ENCODE measurements at regions not wholly inside any gene's neighbourhood (a gene's known extent, or its start where the extent isn't known, plus 50 kb on each side); places are given as distances from the start of the nearest gene placed in this dataset.

DNA sequence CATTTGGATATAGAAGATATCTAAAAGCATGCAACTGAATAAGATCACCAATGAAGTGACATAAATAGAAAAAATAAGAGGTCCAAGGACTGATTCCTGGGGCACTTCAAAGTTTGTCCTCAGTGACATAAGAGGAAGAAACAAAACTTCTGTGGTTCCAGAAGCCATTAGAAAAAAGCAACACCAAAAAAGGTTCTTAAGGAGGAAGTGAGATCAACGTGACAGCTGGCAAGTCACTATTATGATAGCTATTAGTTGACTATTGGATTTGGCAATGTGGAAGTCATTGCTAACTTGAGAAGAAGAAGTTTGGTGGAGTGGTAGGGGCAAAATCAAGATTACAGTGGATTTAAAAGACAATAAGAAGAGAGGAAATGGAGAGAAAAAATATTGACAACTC, 1098.3 kb downstream of the NAALADL2 start:
- ChIA-PET CTCF (interaction anchor here (1.0 to 1.1 kb wide), 2 partner anchors 8 to 473 kb away, joined by 3 to 4 read pairs; no protein-coding TSS in a partner anchor), POLR2A (no interaction called here)
- H3K27me3 ChIP-seq (ENCODE audit: control insufficient read depth, insufficient read depth, low read length) = no peaks in the 10 kb centered on the region
- H3K4me3 ChIP-seq (ENCODE audit: low read depth, low read length) = no peak overlapping the region
- no peak for TF ChIP-seq CTCF (IDR thresholded peaks at IDR 0.05; ENCODE audit: insufficient read depth, low read depth, low read length)
- H3K36me3 ChIP-seq (ENCODE audit: control insufficient read depth, insufficient read depth, low read length) = no peaks in the 10 kb centered on the region
- no peak for DNase-seq (ENCODE audit: low read depth)

GRCh38 chr3:175956964-175957363, 1097.8 kb downstream of the NAALADL2 start:
- peak; percentile 21; the same call in 1 of the 2 replicates for TF ChIP-seq CTCF (IDR thresholded peaks at IDR 0.05; ENCODE audit: insufficient read depth, low read depth, low read length)
- H3K36me3 ChIP-seq (ENCODE audit: control insufficient read depth, insufficient read depth, low read length) = no peaks in the 10 kb centered on the region
- POLR2A ChIA-PET = no interaction called here
- H3K27me3 ChIP-seq (ENCODE audit: control insufficient read depth, insufficient read depth, low read length) = no peaks in the 10 kb centered on the region
- CTCF ChIA-PET = interaction anchor here (1.0 to 1.1 kb wide), 2 partner anchors 9 to 474 kb away, joined by 3 to 4 read pairs; no protein-coding TSS in a partner anchor
- DNase-seq (ENCODE audit: low read depth) = no peak
- H3K4me3 ChIP-seq (ENCODE audit: low read depth, low read length) = no peak overlapping the region

DNA sequence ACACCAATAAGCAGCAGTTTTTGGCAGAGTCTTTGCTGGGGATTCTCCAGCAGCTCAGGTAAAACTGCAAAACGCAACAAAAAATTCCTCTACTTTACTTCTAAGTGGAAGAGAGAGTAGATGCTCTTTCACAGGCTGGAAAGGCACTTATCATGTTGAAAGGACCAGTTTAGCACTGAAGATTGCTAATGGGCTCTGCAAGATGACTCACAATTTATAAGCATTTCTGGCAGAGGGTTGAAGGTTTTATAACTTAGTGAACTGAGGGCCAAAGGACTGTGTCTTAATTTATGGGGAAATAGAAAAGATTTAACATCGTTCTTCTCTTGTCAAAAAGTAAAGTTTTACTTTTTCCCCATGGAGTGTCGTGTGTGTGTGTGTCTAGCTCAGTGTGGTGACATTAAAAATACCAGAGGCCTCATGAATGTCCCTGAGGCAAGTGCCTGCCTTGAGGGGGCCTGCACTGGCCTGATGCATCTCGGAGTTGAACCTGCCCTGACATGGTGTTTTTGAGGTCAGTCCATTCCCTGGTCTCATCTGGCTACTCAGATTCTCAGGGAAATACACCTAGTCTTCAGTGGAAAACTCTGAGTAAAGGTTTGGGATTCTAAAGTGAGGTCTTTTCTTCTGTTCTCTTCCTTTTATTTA, 1092.0 kb downstream of the NAALADL2 start:
- POLR2A ChIA-PET = no interaction called here
- H3K36me3 ChIP-seq (ENCODE audit: control insufficient read depth, insufficient read depth, low read length) = no peaks in the 10 kb centered on the region
- no peaks in the 10 kb centered on the region for H3K27me3 ChIP-seq (ENCODE audit: control insufficient read depth, insufficient read depth, low read length)
- CTCF ChIA-PET = no interaction called here
- no peak for TF ChIP-seq CTCF (IDR thresholded peaks at IDR 0.05; ENCODE audit: insufficient read depth, low read depth, low read length)
- no peak overlapping the region for H3K4me3 ChIP-seq (ENCODE audit: low read depth, low read length)
- DNase-seq (ENCODE audit: low read depth) = peak; percentile 63

DNA sequence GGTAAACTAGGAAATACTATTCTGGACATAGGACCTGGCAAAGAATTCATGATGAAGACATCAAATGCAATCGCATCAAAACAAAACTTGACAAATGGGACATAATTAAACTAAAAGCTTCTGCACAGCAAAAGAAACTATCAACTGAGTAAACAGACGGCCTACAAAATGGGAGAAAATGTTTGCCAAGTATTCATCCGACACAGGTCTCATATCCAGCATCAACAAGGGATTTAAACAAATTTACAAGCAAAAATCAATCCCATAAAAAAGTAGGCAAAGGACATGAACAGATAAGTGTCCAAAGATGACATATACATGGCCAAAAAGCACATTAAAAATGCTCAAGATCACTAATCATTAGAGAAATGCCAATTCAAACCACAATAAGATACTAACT, 1088.9 kb downstream of the NAALADL2 start:
- no peak for TF ChIP-seq CTCF (IDR thresholded peaks at IDR 0.05; ENCODE audit: insufficient read depth, low read depth, low read length)
- ChIA-PET CTCF (no interaction called here), POLR2A (no interaction called here)
- Histone ChIP-seq H3K36me3 (ENCODE audit: control insufficient read depth, insufficient read depth, low read length) (no peaks in the 10 kb centered on the region), H3K4me3 (ENCODE audit: low read depth, low read length) (no peak overlapping the region), H3K27me3 (ENCODE audit: control insufficient read depth, insufficient read depth, low read length) (no peaks in the 10 kb centered on the region)
- no peak for DNase-seq (ENCODE audit: low read depth)

DNA sequence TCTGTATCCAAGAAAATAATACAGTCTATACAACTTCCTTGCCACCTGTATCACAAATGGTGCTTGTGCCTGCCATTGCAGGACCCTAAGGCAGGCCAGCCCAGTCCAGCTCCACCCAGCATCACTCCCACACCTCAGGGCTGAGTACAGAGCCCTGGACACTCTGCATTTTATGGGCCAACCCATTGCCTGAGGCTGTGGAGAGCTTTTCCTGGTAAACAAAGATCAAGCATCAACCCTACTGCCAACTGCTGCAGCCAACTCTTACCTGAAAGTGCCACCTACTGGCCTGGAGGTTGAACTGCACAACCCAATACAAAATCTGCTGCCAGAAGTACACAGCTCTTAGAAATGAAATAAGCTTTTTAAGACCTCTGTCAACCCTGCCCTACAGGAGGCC, 1082.2 kb downstream of the NAALADL2 start:
- CTCF ChIA-PET = no interaction called here
- Histone ChIP-seq H3K27me3 (ENCODE audit: control insufficient read depth, insufficient read depth, low read length) (no peaks in the 10 kb centered on the region), H3K36me3 (ENCODE audit: control insufficient read depth, insufficient read depth, low read length) (no peaks in the 10 kb centered on the region), H3K4me3 (ENCODE audit: low read depth, low read length) (no peak overlapping the region)
- DNase-seq (ENCODE audit: low read depth) = no peak
- POLR2A ChIA-PET = no interaction called here
- peak; percentile 25; the same call in 1 of the 2 replicates for TF ChIP-seq CTCF (IDR thresholded peaks at IDR 0.05; ENCODE audit: insufficient read depth, low read depth, low read length)
